ENCODE measurements at regions not wholly inside any gene's neighbourhood (a gene's known extent, or its start where the extent isn't known, plus 50 kb on each side); places are given as distances from the start of the nearest gene placed in this dataset.

GRCh38 chr1:50354813-50355212, 68.4 kb downstream of the DMRTA2 start:
- no peak for TF ChIP-seq CTCF (IDR thresholded peaks at IDR 0.05)
- no peak for TF ChIP-seq POLR2A (IDR thresholded peaks at IDR 0.05)
